ENCODE measurements at regions not wholly inside any gene's neighbourhood (a gene's known extent, or its start where the extent isn't known, plus 50 kb on each side); places are given as distances from the start of the nearest gene placed in this dataset.

DNA sequence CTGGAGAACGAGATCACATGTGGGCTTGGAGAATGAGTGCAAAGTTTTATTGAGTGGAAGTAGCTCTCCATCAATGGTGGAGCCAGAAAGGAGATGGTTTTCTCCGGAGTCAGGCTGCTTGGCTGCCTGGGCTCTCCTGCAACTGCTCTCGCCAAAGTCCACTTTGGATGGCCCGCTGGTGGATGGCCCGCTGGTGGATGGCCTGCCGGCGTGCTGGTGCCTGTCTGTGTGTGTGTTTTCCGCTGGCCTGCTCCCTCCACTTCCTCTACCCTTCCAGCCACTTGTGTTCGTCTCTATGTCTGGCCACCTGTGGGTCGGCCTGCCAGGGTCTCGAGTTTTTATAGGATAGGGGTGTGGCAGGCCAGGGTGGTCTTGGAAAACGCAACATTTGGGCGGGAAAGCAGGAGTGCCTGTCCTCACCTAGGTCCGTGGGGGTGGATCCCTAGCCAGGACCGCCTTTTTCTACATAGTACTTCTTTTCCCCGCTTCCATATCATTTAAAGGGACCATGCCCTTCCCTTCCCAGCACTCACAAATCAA is 1292.1 kb upstream of the PIK3C3 start:
- TF ChIP-seq, protein P1, sequence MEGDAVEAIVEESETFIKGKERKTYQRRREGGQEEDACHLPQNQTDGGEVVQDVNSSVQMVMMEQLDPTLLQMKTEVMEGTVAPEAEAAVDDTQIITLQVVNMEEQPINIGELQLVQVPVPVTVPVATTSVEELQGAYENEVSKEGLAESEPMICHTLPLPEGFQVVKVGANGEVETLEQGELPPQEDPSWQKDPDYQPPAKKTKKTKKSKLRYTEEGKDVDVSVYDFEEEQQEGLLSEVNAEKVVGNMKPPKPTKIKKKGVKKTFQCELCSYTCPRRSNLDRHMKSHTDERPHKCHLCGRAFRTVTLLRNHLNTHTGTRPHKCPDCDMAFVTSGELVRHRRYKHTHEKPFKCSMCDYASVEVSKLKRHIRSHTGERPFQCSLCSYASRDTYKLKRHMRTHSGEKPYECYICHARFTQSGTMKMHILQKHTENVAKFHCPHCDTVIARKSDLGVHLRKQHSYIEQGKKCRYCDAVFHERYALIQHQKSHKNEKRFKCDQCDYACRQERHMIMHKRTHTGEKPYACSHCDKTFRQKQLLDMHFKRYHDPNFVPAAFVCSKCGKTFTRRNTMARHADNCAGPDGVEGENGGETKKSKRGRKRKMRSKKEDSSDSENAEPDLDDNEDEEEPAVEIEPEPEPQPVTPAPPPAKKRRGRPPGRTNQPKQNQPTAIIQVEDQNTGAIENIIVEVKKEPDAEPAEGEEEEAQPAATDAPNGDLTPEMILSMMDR (IDR thresholded peaks at IDR 0.05; ENCODE audit: low read depth, low read length): no peak
- TF ChIP-seq, protein P2, sequence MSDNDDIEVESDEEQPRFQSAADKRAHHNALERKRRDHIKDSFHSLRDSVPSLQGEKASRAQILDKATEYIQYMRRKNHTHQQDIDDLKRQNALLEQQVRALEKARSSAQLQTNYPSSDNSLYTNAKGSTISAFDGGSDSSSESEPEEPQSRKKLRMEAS (IDR thresholded peaks at IDR 0.05; ENCODE audit: low read depth, low read length): no peak
- TF ChIP-seq POLR2A (IDR thresholded peaks at IDR 0.05; ENCODE audit: extremely low read depth, insufficient read length) (no peak), MYC (IDR thresholded peaks at IDR 0.05; ENCODE audit: low read depth, low read length) (no peak)
